Activated CD4-positive, alpha-beta T cell treated with anti-CD3 and anti-CD28 coated beads, Interleukin-2, Interleukin-4, amounts not matched to agents 100 ng/mL and 50 ng/mL, durations not matched to agents 16 hours and 8 hours (primary cell): ENCODE measurements at regions not wholly inside any gene's neighbourhood (a gene's known extent, or its start where the extent isn't known, plus 50 kb on each side); places are given as distances from the start of the nearest gene placed in this dataset.

Source experiments
- DNase-seq: peaks from one replicate; pipeline ENCODE4 v3.0.0-alpha.2; 2020; ENCODE audit warnings: low spot score

- no peak for DNase-seq
Measured at GRCh38 chr4:79023799-79024770, 84.8 kb upstream of the PAQR3 start.

GRCh38 chr4:79022529-79022928, 83.3 kb upstream of the PAQR3 start:
- DNase-seq = no peak

GRCh38 chr4:79017481-79017880, 78.2 kb upstream of the PAQR3 start:
- DNase-seq = no peak

- DNase-seq = no peak
Measured at GRCh38 chr4:79016878-79017277, 77.6 kb upstream of the PAQR3 start.

GRCh38 chr4:79015411-79015810, 76.2 kb upstream of the PAQR3 start:
- DNase-seq = no peak

- DNase-seq = no peak
Measured at GRCh38 chr4:79014230-79014629, 75.0 kb upstream of the PAQR3 start.

GRCh38 chr4:79013756-79014155, 74.5 kb upstream of the PAQR3 start:
- DNase-seq = no peak

- no peak for DNase-seq
Measured at GRCh38 chr4:78990938-78991810, 51.9 kb upstream of the PAQR3 start.

- DNase-seq = no peak
Measured at GRCh38 chr4:78989697-78990270, 50.5 kb upstream of the PAQR3 start.
